Stomach (tissue), 8 donors: ENCODE measurements at regions not wholly inside any gene's neighbourhood (a gene's known extent, or its start where the extent isn't known, plus 50 kb on each side); places are given as distances from the start of the nearest gene placed in this dataset.

Experiments used
- DNase-seq, 2 donors: peaks; one replicate each; pipeline versions ENCODE4 v3.0.0 to v3.0.0-alpha.2; 2013 to 2019
- H3K27ac ChIP-seq, 5 donors: fragments of 200-600 bp in 4 of 5; sonication (generic) in 4 of 5; one replicate each; pipeline ENCODE4 v1.5.1; 2013 to 2019; ENCODE audit warnings: mild to moderate bottlenecking in 1 of 5, moderate library complexity in 1 of 5
- H3K27me3 ChIP-seq, 3 donors: fragments of 200-600 bp; sonication (generic); one replicate each; pipeline ENCODE4 v1.5.1; 2017 to 2019; ENCODE audit warnings: mixed run types in 1 of 3
- H3K36me3 ChIP-seq, 4 donors: fragments of 200-600 bp; sonication (generic); 1 replicate in 3 of 4; 2 replicates in 1 of 4; pipeline ENCODE4 v1.5.1; 2016 to 2019
- H3K4me1 ChIP-seq, 4 donors: fragments of 200-600 bp; sonication (generic); one replicate each; pipeline ENCODE4 v1.5.1; 2016 to 2019
- H3K4me3 ChIP-seq, 4 donors: fragments of 200-600 bp; sonication (generic) in 3 of 4; one replicate each; pipeline ENCODE4 v1.5.1; 2016 to 2019; ENCODE audit warnings: mild to moderate bottlenecking in 1 of 4
- H3K9me3 ChIP-seq, 4 donors: fragments of 200-600 bp; sonication (generic); one replicate each; pipeline ENCODE4 v1.5.1; 2016 to 2019
- CTCF ChIP-seq, 7 experiments: fragments of 450-650 bp in 4 of 7; fragments of 200-600 bp in 3 of 7; sonication (generic) in 3 of 7; IDR thresholded peaks; one replicate each; pipeline ENCODE4 v1.5.1; 2016 to 2019; ENCODE audit warnings: antibody characterized with exemption in 7 of 7, control low read depth in 2 of 7, mild to moderate bottlenecking in 1 of 7
- EP300 ChIP-seq: sonication (generic); formaldehyde crosslinking; IDR thresholded peaks from one replicate; pipeline ENCODE4 v1.6.1; 2017; ENCODE audit warnings: antibody characterized with exemption
- POLR2A ChIP-seq, 4 donors: fragments of 450-650 bp; IDR thresholded peaks; one replicate each; pipeline ENCODE4 v1.6.1; 2016; ENCODE audit warnings: antibody characterized with exemption in 4 of 4, control low read depth in 2 of 4, mild to moderate bottlenecking in 1 of 4, moderate library complexity in 1 of 4
- POLR2AphosphoS5 ChIP-seq, 3 donors: sonication (generic); formaldehyde crosslinking; IDR thresholded peaks; one replicate each; pipeline ENCODE4 v1.6.1; 2016; ENCODE audit warnings: antibody characterized with exemption in 3 of 3
- WGBS, 5 donors: extraction: QIAGEN DNeasy Blood & Tissue Kit in 3 of 5; methylation state at CpG; one replicate each; pipeline versions ENCODE4 v1.1.5 to v1.1.7; 2013 to 2018; 5-methylcytosine and 5-hydroxymethylcytosine counted together
- intact Hi-C: fragments of 100-400 bp; cut with DNase I; formaldehyde crosslinking; loops from one replicate; pipeline ENCODE4 v1.15.1; 2023; ENCODE audit warnings: low total_unique reads
- donor health status: healthy with polysubstance abuse.
- donor health status: Bipolar disorder and iron deficiency.
- donor health status: healthy.

- H3K4me1 ChIP-seq = no peaks in the 10 kb centered on the region
- H3K9me3 ChIP-seq = no peaks in the 10 kb centered on the region
- TF ChIP-seq CTCF (IDR thresholded peaks at IDR 0.05) = no peak
- no peak for TF ChIP-seq POLR2AphosphoS5 (IDR thresholded peaks at IDR 0.05)
- TF ChIP-seq POLR2A (IDR thresholded peaks at IDR 0.05) = no peak
- no peak for TF ChIP-seq EP300
- 37 to 70% (median 47%) methylated on average over 2 of the region's 2 CpGs for WGBS, 5 donors
- intact Hi-C loops = no loop called here
- no peak for DNase-seq
- H3K36me3 ChIP-seq = no peaks in the 10 kb centered on the region
- H3K27me3 ChIP-seq = no peaks in the 10 kb centered on the region
- H3K4me3 ChIP-seq = no peak overlapping the region
- H3K27ac ChIP-seq = no peak overlapping the region
These were observed 765.9 kb downstream of the NR2F2 start for GRCh38 chr15:97096303-97096835.

- TF ChIP-seq POLR2AphosphoS5 (IDR thresholded peaks at IDR 0.05) (no peak), POLR2A (IDR thresholded peaks at IDR 0.05) (no peak), CTCF (IDR thresholded peaks at IDR 0.05) (no peak)
- Histone ChIP-seq H3K4me1 (no peaks in the 10 kb centered on the region), H3K27me3 (no peaks in the 10 kb centered on the region), H3K36me3 (no peaks in the 10 kb centered on the region), H3K4me3 (no peak overlapping the region), H3K9me3 (no peaks in the 10 kb centered on the region), H3K27ac (no peak overlapping the region)
- no peak for DNase-seq
- WGBS, 5 donors = 71 to 96% (median 89%) methylated on average over 1 of the region's 1 CpG
- intact Hi-C loops = no loop called here
These were observed 768.5 kb downstream of the NR2F2 start for GRCh38 chr15:97099040-97099439.

- Histone ChIP-seq H3K27ac (no peak overlapping the region), H3K4me1 (no peaks in the 10 kb centered on the region), H3K4me3 (no peak overlapping the region), H3K27me3 (no peaks in the 10 kb centered on the region), H3K9me3 (peaks cover 0 to 9% (median 0%) of the 10 kb centered on the region in 4 donors), H3K36me3 (no peaks in the 10 kb centered on the region)
- TF ChIP-seq CTCF (IDR thresholded peaks at IDR 0.05) = no peak
- no peak for TF ChIP-seq POLR2A (IDR thresholded peaks at IDR 0.05)
- no peak for TF ChIP-seq EP300
- no peak for TF ChIP-seq POLR2AphosphoS5 (IDR thresholded peaks at IDR 0.05)
- intact Hi-C loops = no loop called here
- no peak for DNase-seq
These were observed 771.1 kb downstream of the NR2F2 start for GRCh38 chr15:97101572-97101971.

- no peaks in the 10 kb centered on the region for H3K27me3 ChIP-seq
- no peaks in the 10 kb centered on the region for H3K4me1 ChIP-seq
- H3K4me3 ChIP-seq = no peak overlapping the region
- intact Hi-C loops = no loop called here
- H3K27ac ChIP-seq = no peak overlapping the region
- H3K9me3 ChIP-seq = peaks cover 3 to 17% (median 11%) of the 10 kb centered on the region in 4 donors
- WGBS, 5 donors = 77 to 83% (median 81%) methylated on average over 8 to 9 of the region's 9 CpGs
- DNase-seq = no peak
- H3K36me3 ChIP-seq = no peaks in the 10 kb centered on the region
- TF ChIP-seq EP300 = no peak
- TF ChIP-seq POLR2AphosphoS5 (IDR thresholded peaks at IDR 0.05) = no peak
- no peak for TF ChIP-seq POLR2A (IDR thresholded peaks at IDR 0.05)
- TF ChIP-seq CTCF (IDR thresholded peaks at IDR 0.05) = no peak
These were observed 784.6 kb downstream of the NR2F2 start for GRCh38 chr15:97114900-97115760.
